ENCODE measurements at regions not wholly inside any gene's neighbourhood (a gene's known extent, or its start where the extent isn't known, plus 50 kb on each side); places are given as distances from the start of the nearest gene placed in this dataset.

DNA sequence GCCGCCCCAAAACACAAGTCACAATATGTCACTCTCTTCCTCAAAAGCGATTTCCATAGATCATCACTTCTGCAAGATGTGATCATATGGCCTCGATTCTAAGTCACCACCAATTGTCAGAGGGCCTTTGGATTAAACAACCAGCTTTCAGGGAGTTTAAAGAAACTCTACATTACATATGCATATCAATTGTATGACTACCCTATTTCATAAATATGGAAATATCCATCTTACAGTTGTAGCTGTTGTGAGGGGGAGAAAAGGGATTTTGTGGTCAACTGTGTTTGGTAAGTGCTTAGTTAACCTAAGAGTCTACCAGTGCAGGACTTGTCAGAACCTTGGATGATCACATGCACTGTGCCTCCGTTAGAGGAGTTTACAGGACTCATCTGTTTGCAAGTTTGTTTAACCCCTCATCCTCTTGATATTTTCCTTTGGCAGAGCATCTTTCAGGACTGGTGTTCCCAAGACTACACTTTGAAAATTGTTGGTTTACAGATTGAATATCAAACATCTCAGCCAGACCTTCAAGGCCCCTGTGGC, 99.9 kb downstream of the CHST1 start:
- Histone ChIP-seq H3K4me1 (ENCODE audit: insufficient read depth, low read length) (no peaks in the 10 kb centered on the region), H2AFZ (ENCODE audit: low read length) (no peak overlapping the region), H3K4me3 (replicated peaks in 1 of 3; ENCODE audit: insufficient read depth in 1 of 3, low read depth in 2 of 3, low read length in 3 of 3) (no peak overlapping the region), H3K9me3 (ENCODE audit: low read length) (no peaks in the 10 kb centered on the region), H3K27me3 (ENCODE audit: control insufficient read depth in 1 of 2, insufficient read depth in 2 of 2, low read length in 2 of 2) (peaks cover 5 to 19% of the 10 kb centered on the region in 2 experiments; a peak in 4 of 5 replicates), H3K79me2 (ENCODE audit: insufficient read depth, low read length) (no peaks in the 10 kb centered on the region), H3K4me2 (ENCODE audit: low read depth, low read length) (no peak overlapping the region), H3K36me3 (replicated peaks in 1 of 2; ENCODE audit: control insufficient read depth in 1 of 2, insufficient read depth in 2 of 2, low read length in 2 of 2) (no peaks in the 10 kb centered on the region), H3K27ac (ENCODE audit: extremely low read length, insufficient read depth, low read length) (no peak overlapping the region), H4K20me1 (ENCODE audit: insufficient read depth, low read length) (no peaks in the 10 kb centered on the region), H3K9ac (ENCODE audit: insufficient read depth, low read depth, low read length) (no peak overlapping the region)
- CTCF ChIA-PET (ENCODE audit: low intra/inter-chr PET ratio, low total read pairs) = no interaction called here
- DNase-seq (ENCODE audit: low spot score) (no peak), FAIRE-seq (no peak), ATAC-seq (no peak)
- intact Hi-C loops (cut with micrococcal nuclease; ENCODE audit: unreplicated experiment) (no loop called here), in situ Hi-C loops (cut with HindIII; ENCODE audit: extremely low pct_ligation_motif_present, low pct_unique_long_range_greater_than_20kb) (no loop called here)
- BruUV-seq (replicated peaks) = no TSS peak
- TF ChIP-seq NFIC (IDR thresholded peaks at IDR 0.05; ENCODE audit: low read length) = no peak
- POLR2A ChIA-PET = no interaction called here
- WGBS (ENCODE audit: low lambda C conversion rate) = 0% methylated on average over 4 of the region's 4 CpGs

DNA sequence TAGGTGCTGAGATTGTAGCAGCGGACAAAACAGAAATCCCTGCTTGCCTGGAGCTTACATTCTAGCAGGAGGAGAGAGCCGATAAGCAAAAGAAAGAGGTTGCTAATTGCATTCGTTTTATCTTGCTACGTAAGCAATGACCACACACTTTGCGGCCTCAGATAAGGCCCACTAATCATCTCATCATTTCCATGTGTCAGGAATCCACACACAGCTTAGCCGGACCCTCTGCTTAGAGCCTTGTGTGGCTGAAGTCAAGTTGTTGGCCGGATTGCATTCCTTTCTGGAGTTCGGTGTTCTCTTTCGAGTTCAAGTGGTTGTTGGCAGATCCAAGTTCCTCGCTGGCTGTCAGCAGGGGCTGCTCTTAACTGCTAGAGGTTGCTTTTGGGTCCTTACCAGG, 101.6 kb downstream of the CHST1 start:
- in situ Hi-C loops (cut with HindIII; ENCODE audit: extremely low pct_ligation_motif_present, low pct_unique_long_range_greater_than_20kb) (no loop called here), intact Hi-C loops (cut with micrococcal nuclease; ENCODE audit: unreplicated experiment) (no loop called here)
- FAIRE-seq (no peak), ATAC-seq (no peak), DNase-seq (ENCODE audit: low spot score) (no peak)
- no peaks in the 10 kb centered on the region for H3K4me1 ChIP-seq (ENCODE audit: insufficient read depth, low read length)
- H3K27ac ChIP-seq (ENCODE audit: extremely low read length, insufficient read depth, low read length) = no peak overlapping the region
- no peaks in the 10 kb centered on the region for H4K20me1 ChIP-seq (ENCODE audit: insufficient read depth, low read length)
- WGBS (ENCODE audit: low lambda C conversion rate) = 15% methylated on average over 8 of the region's 10 CpGs
- H3K9ac ChIP-seq (ENCODE audit: insufficient read depth, low read depth, low read length) = no peak overlapping the region
- CTCF ChIA-PET (ENCODE audit: low intra/inter-chr PET ratio, low total read pairs) = no interaction called here
- H3K36me3 ChIP-seq (replicated peaks in 1 of 2; ENCODE audit: control insufficient read depth in 1 of 2, insufficient read depth in 2 of 2, low read length in 2 of 2) = no peaks in the 10 kb centered on the region
- H2AFZ ChIP-seq (ENCODE audit: low read length) = no peak overlapping the region
- H3K79me2 ChIP-seq (ENCODE audit: insufficient read depth, low read length) = no peaks in the 10 kb centered on the region
- H3K9me3 ChIP-seq (ENCODE audit: low read length) = no peaks in the 10 kb centered on the region
- no peak overlapping the region for H3K4me2 ChIP-seq (ENCODE audit: low read depth, low read length)
- BruUV-seq (replicated peaks) = no TSS peak
- H3K27me3 ChIP-seq (ENCODE audit: control insufficient read depth in 1 of 2, insufficient read depth in 2 of 2, low read length in 2 of 2) = peaks cover 6 to 19% of the 10 kb centered on the region in 2 experiments; a peak in 4 of 5 replicates
- no peak overlapping the region for H3K4me3 ChIP-seq (replicated peaks in 1 of 3; ENCODE audit: insufficient read depth in 1 of 3, low read depth in 2 of 3, low read length in 3 of 3)
- POLR2A ChIA-PET = no interaction called here
- TF ChIP-seq ZBTB37 (CRISPR knock-in tag; IDR thresholded peaks at IDR 0.05) (no peak), SIN3B (IDR thresholded peaks at IDR 0.05; ENCODE audit: low read length) (no peak), RAD51 (IDR thresholded peaks at IDR 0.05; ENCODE audit: borderline replicate concordance) (no peak), ZNF260 (CRISPR knock-in tag; IDR thresholded peaks at IDR 0.05; ENCODE audit: borderline replicate concordance, low read depth) (no peak), CBFB (CRISPR knock-in tag; IDR thresholded peaks at IDR 0.05) (no peak), IKZF5 (CRISPR knock-in tag; IDR thresholded peaks at IDR 0.05) (no peak), ZFP41 (CRISPR knock-in tag; IDR thresholded peaks at IDR 0.05; ENCODE audit: borderline replicate concordance) (no peak), SCMH1 (CRISPR knock-in tag; IDR thresholded peaks at IDR 0.05; ENCODE audit: borderline replicate concordance) (no peak), ZBTB10 (CRISPR knock-in tag; IDR thresholded peaks at IDR 0.05; ENCODE audit: borderline replicate concordance) (no peak), NFYB (CRISPR knock-in tag; IDR thresholded peaks at IDR 0.05) (no peak)
- TF ChIP-seq, protein P1, sequence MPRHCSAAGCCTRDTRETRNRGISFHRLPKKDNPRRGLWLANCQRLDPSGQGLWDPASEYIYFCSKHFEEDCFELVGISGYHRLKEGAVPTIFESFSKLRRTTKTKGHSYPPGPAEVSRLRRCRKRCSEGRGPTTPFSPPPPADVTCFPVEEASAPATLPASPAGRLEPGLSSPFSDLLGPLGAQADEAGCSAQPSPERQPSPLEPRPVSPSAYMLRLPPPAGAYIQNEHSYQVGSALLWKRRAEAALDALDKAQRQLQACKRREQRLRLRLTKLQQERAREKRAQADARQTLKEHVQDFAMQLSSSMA (CRISPR knock-in tag; IDR thresholded peaks at IDR 0.05) = no peak
